Right ventricle myocardium superior (tissue), 1 donor: ENCODE measurements at regions not wholly inside any gene's neighbourhood (a gene's known extent, or its start where the extent isn't known, plus 50 kb on each side); places are given as distances from the start of the nearest gene placed in this dataset.
A peak's percentile ranks its signal among the peaks of the same experiment; 100 is the strongest.
"Not testable (repeated sequence)": the region's sequence is repeated elsewhere in the genome, so short reads cannot be mapped to it uniquely, and the experiment has no call there.

Experiments
- ATAC-seq: fragments of 200-7000 bp; cut with Tn5 transposase; one replicate; pipeline ENCODE4 v1.9.1; 2020; ENCODE audit warnings: mild to moderate bottlenecking; ENCODE audit not compliant: poor library complexity
- DNase-seq: peaks from one replicate; pipeline ENCODE4 v3.0.0-alpha.2; 2020
- intact Hi-C: fragments of 100-400 bp; cut with DNase I; formaldehyde crosslinking; loops from one replicate; pipeline ENCODE4 v1.11.2; 2022
- donor health status: DM: no; HTN: yes; CAD: no; lungs with severe emphysema.

GRCh38 chr1:187817782-187818181 is 989.0 kb downstream of the PLA2G4A start:
- no peak for ATAC-seq
- DNase-seq = no peak
- intact Hi-C loops = no loop called here

- DNase-seq = no peak
- intact Hi-C loops = no loop called here
- ATAC-seq = no peak
Observed at GRCh38 chr1:187819086-187819485, 990.3 kb downstream of the PLA2G4A start.

GRCh38 chr1:187836557-187836956 is 1007.8 kb downstream of the PLA2G4A start:
- DNase-seq (no peak), ATAC-seq (no peak)
- intact Hi-C loops = no loop called here

GRCh38 chr1:187837787-187838186 is 1009.0 kb downstream of the PLA2G4A start:
- intact Hi-C loops = no loop called here
- DNase-seq (no peak), ATAC-seq (no peak)

GRCh38 chr1:187838335-187839293 is 1009.9 kb downstream of the PLA2G4A start:
- intact Hi-C loops = no loop called here
- no peak for DNase-seq
- no peak for ATAC-seq

- ATAC-seq (no peak), DNase-seq (no peak)
- intact Hi-C loops = no loop called here
Observed at GRCh38 chr1:187839873-187840272, 1011.1 kb downstream of the PLA2G4A start.

GRCh38 chr1:187840557-187840956 is 1011.8 kb downstream of the PLA2G4A start:
- intact Hi-C loops = no loop called here
- peak; percentile 29 for ATAC-seq

GRCh38 chr1:187842406-187843165 is 1013.8 kb downstream of the PLA2G4A start:
- ATAC-seq (no peak), DNase-seq (no peak)
- intact Hi-C loops = no loop called here

More at GRCh38 chr1:187840557-187840956, 1011.8 kb downstream of the PLA2G4A start:
- no peak for DNase-seq

GRCh38 chr1:187844313-187844712 is 1015.6 kb downstream of the PLA2G4A start:
- intact Hi-C loops = no loop called here
- no peak for DNase-seq
- ATAC-seq = no peak

- ATAC-seq (no peak), DNase-seq (no peak)
- intact Hi-C loops = no loop called here
Observed at GRCh38 chr1:187847531-187847930, 1018.8 kb downstream of the PLA2G4A start.

- no peak for ATAC-seq
- no peak for DNase-seq
- intact Hi-C loops = no loop called here
Observed at GRCh38 chr1:187848321-187848720, 1019.6 kb downstream of the PLA2G4A start.

GRCh38 chr1:187850146-187850545 is 1021.4 kb downstream of the PLA2G4A start:
- DNase-seq, intact Hi-C loops, ATAC-seq: not testable (repeated sequence)

- DNase-seq = no peak
- ATAC-seq = no peak
- intact Hi-C loops = no loop called here
Observed at GRCh38 chr1:187853505-187853904, 1024.8 kb downstream of the PLA2G4A start.

GRCh38 chr1:187854457-187854856 is 1025.7 kb downstream of the PLA2G4A start:
- ATAC-seq = no peak
- intact Hi-C loops = no loop called here
- DNase-seq = no peak

- intact Hi-C loops = no loop called here
- DNase-seq (no peak), ATAC-seq (no peak)
Observed at GRCh38 chr1:187862506-187862905, 1033.8 kb downstream of the PLA2G4A start.

GRCh38 chr1:187870552-187870951 is 1041.8 kb downstream of the PLA2G4A start:
- ATAC-seq (no peak), DNase-seq (no peak)
- intact Hi-C loops = no loop called here

GRCh38 chr1:187871177-187871845 is 1042.6 kb downstream of the PLA2G4A start:
- DNase-seq = no peak
- intact Hi-C loops = no loop called here
- ATAC-seq = no peak

GRCh38 chr1:187872550-187872949 is 1043.8 kb downstream of the PLA2G4A start:
- DNase-seq (no peak), ATAC-seq (no peak)

GRCh38 chr1:187873126-187873525 is 1044.4 kb downstream of the PLA2G4A start:
- intact Hi-C loops = no loop called here
- DNase-seq (no peak), ATAC-seq (no peak)

More at GRCh38 chr1:187872550-187872949, 1043.8 kb downstream of the PLA2G4A start:
- intact Hi-C loops = no loop called here
